Esophagus squamous epithelium (tissue), 4 donors: ENCODE measurements at regions not wholly inside any gene's neighbourhood (a gene's known extent, or its start where the extent isn't known, plus 50 kb on each side); places are given as distances from the start of the nearest gene placed in this dataset.

Experiments used
- CTCF ChIP-seq, 6 experiments: fragments of 450-650 bp in 4 of 6; fragments of 200-600 bp in 2 of 6; sonication (generic) in 2 of 6; IDR thresholded peaks; one replicate each; pipeline ENCODE4 v1.5.1; 2016 to 2019; ENCODE audit warnings: antibody characterized with exemption in 6 of 6, mild to moderate bottlenecking in 4 of 6, moderate library complexity in 4 of 6
- POLR2A ChIP-seq, 4 donors: fragments of 450-650 bp; IDR thresholded peaks; one replicate each; pipeline ENCODE4 v1.6.1; 2017; ENCODE audit warnings: antibody characterized with exemption in 4 of 4, mild to moderate bottlenecking in 4 of 4, moderate library complexity in 3 of 4

- TF ChIP-seq CTCF (IDR thresholded peaks at IDR 0.05) (no peak), POLR2A (IDR thresholded peaks at IDR 0.05) (no peak)
These were observed 141.6 kb upstream of the MAX start for GRCh38 chr14:65243766-65244442.
